H1 (cell line): ENCODE measurements at regions not wholly inside any gene's neighbourhood (a gene's known extent, or its start where the extent isn't known, plus 50 kb on each side); places are given as distances from the start of the nearest gene placed in this dataset.

Source experiments
- CTCF ChIA-PET: fragments of 300-600 bp; sonication (Branson Sonifier 250); formaldehyde crosslinking; loops from one replicate; lab custom pipeline; 2021; ENCODE audit not compliant: partially characterized antibody; lab: Charles Lee
- POLR2A ChIA-PET: fragments of 300-600 bp; sonication (Branson Sonifier 250); formaldehyde crosslinking; loops from one replicate; lab custom pipeline; 2021; ENCODE audit warnings: inconsistent platforms; ENCODE audit not compliant: partially characterized antibody; lab: Charles Lee
- DNase-seq, 2 experiments: peaks; one replicate each; pipeline versions ENCODE4 v3.0.0 to v3.0.0-alpha.2; 2010 to 2022; ENCODE audit warnings: low spot score in 2 of 2, low read depth in 1 of 2, mixed read lengths in 1 of 2
- FAIRE-seq: peaks from 2 replicates; lab custom pipeline; 2011; peaks lifted over from hg19 to GRCh38; lab: Jason Lieb, UNC
- H2AFZ ChIP-seq: 2 replicates; pipeline ENCODE4 v1.8.1; 2012; ENCODE audit warnings: low read length, inconsistent platforms
- H2AK5ac ChIP-seq: 2 replicates; pipeline ENCODE4 v1.6.1; 2013; ENCODE audit warnings: low read depth, low read length
- H2BK120ac ChIP-seq: replicated peaks from 2 replicates; pipeline ENCODE3; 2013; ENCODE audit warnings: low read depth, low read length, inconsistent platforms
- H2BK12ac ChIP-seq: 2 replicates; pipeline ENCODE4 v1.6.1; 2013; ENCODE audit warnings: low read depth, low read length
- H2BK15ac ChIP-seq: 2 replicates; pipeline ENCODE4 v1.6.1; 2013; ENCODE audit warnings: low read length
- H2BK20ac ChIP-seq: 2 replicates; pipeline ENCODE4 v1.6.1; 2013; ENCODE audit warnings: low read length
- H2BK5ac ChIP-seq: 2 replicates; pipeline ENCODE4 v1.6.1; 2013; ENCODE audit warnings: low read depth, low read length
- H3K14ac ChIP-seq: 2 replicates; pipeline ENCODE4 v1.6.1; 2013; ENCODE audit warnings: inconsistent platforms; ENCODE audit not compliant: insufficient read length
- H3K18ac ChIP-seq: 2 replicates; pipeline ENCODE4 v1.6.1; 2013; ENCODE audit warnings: low read length; ENCODE audit errors: extremely low read depth
- H3K23ac ChIP-seq: 2 replicates; pipeline ENCODE4 v1.6.1; 2013; ENCODE audit warnings: inconsistent platforms; ENCODE audit not compliant: insufficient read length
- H3K23me2 ChIP-seq: 2 replicates; pipeline ENCODE4 v1.6.1; 2013; ENCODE audit warnings: low read depth, low read length
- H3K27ac ChIP-seq: 2 replicates; pipeline ENCODE4 v1.6.1; 2011; ENCODE audit warnings: low read depth, low read length, inconsistent platforms
- H3K27me3 ChIP-seq, 4 experiments: replicated peaks in 1 of 4; 1 replicate in 1 of 4; 2 replicates in 3 of 4; pipeline versions ENCODE4 v1.6.1 to v1.8.1; 2011 to 2013; ENCODE audit warnings: low read length in 3 of 4, mild to moderate bottlenecking in 3 of 4, inconsistent platforms in 2 of 4, mixed read lengths in 2 of 4, moderate library complexity in 1 of 4; ENCODE audit not compliant: control insufficient read depth in 3 of 4, insufficient read depth in 3 of 4; ENCODE audit errors: extremely low read depth in 1 of 4
- H3K36me3 ChIP-seq, 4 experiments: 2 replicates each; pipeline versions ENCODE4 v1.6.1 to v1.8.1; 2011 to 2013; ENCODE audit warnings: mild to moderate bottlenecking in 4 of 4, low read length in 3 of 4, moderate library complexity in 2 of 4, control low read depth in 1 of 4, inconsistent platforms in 1 of 4; ENCODE audit not compliant: insufficient read depth in 4 of 4, control insufficient read depth in 2 of 4
- H3K4ac ChIP-seq: replicated peaks from 2 replicates; pipeline ENCODE3; 2013; ENCODE audit warnings: low read length, low read depth, mixed read lengths, inconsistent platforms; ENCODE audit not compliant: insufficient read length
- H3K4me1 ChIP-seq, 4 experiments: replicated peaks in 1 of 4; 1 replicate in 1 of 4; 2 replicates in 3 of 4; pipeline versions ENCODE4 v1.6.1 to v1.8.1; 2011 to 2013; ENCODE audit warnings: low read length in 3 of 4, inconsistent platforms in 2 of 4, mixed read lengths in 1 of 4; ENCODE audit not compliant: insufficient read depth in 4 of 4, control insufficient read depth in 3 of 4
- H3K4me2 ChIP-seq, 2 experiments: 2 replicates each; pipeline versions ENCODE4 v1.6.1 to v1.8.1; 2011 to 2013; ENCODE audit warnings: low read depth in 2 of 2, low read length in 2 of 2, control low read depth in 1 of 2, inconsistent platforms in 1 of 2, mild to moderate bottlenecking in 1 of 2; ENCODE audit not compliant: insufficient read depth in 1 of 2
- H3K4me3 ChIP-seq, 4 experiments: fragments of 200-600, 300-600 bp in 1 of 4; sonication (generic), shearing (Covaris generic), sonication (Bioruptor Twin) in 1 of 4; 2 replicates each; pipeline versions ENCODE4 v1.5.1 to v1.8.1; 2011 to 2016; ENCODE audit warnings: low read length in 4 of 4, low read depth in 3 of 4, control low read depth in 2 of 4, inconsistent platforms in 2 of 4, mild to moderate bottlenecking in 2 of 4, mixed read lengths in 1 of 4, moderate library complexity in 1 of 4; ENCODE audit not compliant: insufficient read depth in 2 of 4; ENCODE audit errors: extremely low read depth in 1 of 4
- H3K56ac ChIP-seq: replicated peaks from 2 replicates; pipeline ENCODE3; 2013; ENCODE audit warnings: low read depth, mild to moderate bottlenecking, mixed read lengths, low read length, inconsistent platforms; ENCODE audit not compliant: insufficient read length
- H3K79me1 ChIP-seq: 2 replicates; pipeline ENCODE4 v1.6.1; 2013; ENCODE audit warnings: low read depth, low read length, control low read depth
- H3K79me2 ChIP-seq, 2 experiments: 2 replicates each; pipeline versions ENCODE4 v1.6.1 to v1.8.1; 2012 to 2013; ENCODE audit warnings: low read length in 2 of 2, mild to moderate bottlenecking in 2 of 2, inconsistent platforms in 1 of 2; ENCODE audit not compliant: insufficient read depth in 2 of 2, control insufficient read depth in 1 of 2
- H3K9ac ChIP-seq, 4 experiments: replicated peaks in 1 of 4; 1 replicate in 1 of 4; 2 replicates in 3 of 4; pipeline versions ENCODE4 v1.6.1 to v1.8.1; 2011 to 2013; ENCODE audit warnings: low read depth in 3 of 4, low read length in 3 of 4, control low read depth in 2 of 4, mild to moderate bottlenecking in 2 of 4, moderate library complexity in 2 of 4, inconsistent platforms in 1 of 4; ENCODE audit errors: extremely low read depth in 1 of 4
- H3K9me3 ChIP-seq, 2 experiments: 2 replicates each; pipeline versions ENCODE4 v1.6.1 to v1.8.1; 2012 to 2013; ENCODE audit warnings: mild to moderate bottlenecking in 2 of 2, moderate library complexity in 2 of 2, control low read depth in 1 of 2, inconsistent platforms in 1 of 2, low read depth in 1 of 2, low read length in 1 of 2, mixed read lengths in 1 of 2; ENCODE audit not compliant: insufficient read depth in 2 of 2
- H4K20me1 ChIP-seq, 2 experiments: replicated peaks in 1 of 2; 2 replicates each; pipeline versions ENCODE3 to v1.8.1; 2011 to 2013; ENCODE audit warnings: inconsistent platforms in 2 of 2, low read length in 2 of 2, mild to moderate bottlenecking in 1 of 2; ENCODE audit not compliant: insufficient read depth in 2 of 2, control insufficient read depth in 1 of 2
- H4K5ac ChIP-seq: 2 replicates; pipeline ENCODE4 v1.6.1; 2013; ENCODE audit warnings: low read length, low read depth, mixed read lengths, inconsistent platforms; ENCODE audit not compliant: insufficient read length
- H4K8ac ChIP-seq: 2 replicates; pipeline ENCODE4 v1.8.0; 2013; ENCODE audit warnings: mild to moderate bottlenecking, moderate library complexity, low read length, inconsistent platforms; ENCODE audit not compliant: insufficient read depth; ENCODE audit errors: extremely low read depth
- H4K91ac ChIP-seq: replicated peaks from 2 replicates; pipeline ENCODE3; 2013; ENCODE audit warnings: low read length, mixed read lengths, inconsistent platforms; ENCODE audit not compliant: insufficient read length
- CBX5 ChIP-seq: fragments of 300-800, 300-1000 bp; sonication (generic); IDR thresholded peaks from 2 replicates; pipeline ENCODE4 v1.7.1; 2016; ENCODE audit warnings: antibody characterized with exemption, low read length, low read depth
- CHD1 ChIP-seq: IDR thresholded peaks from 2 replicates; pipeline ENCODE4 v1.6.1; 2012; ENCODE audit warnings: low read depth, low read length, improper control_type of control experiment
- CREB1 ChIP-seq: IDR thresholded peaks from 2 replicates; pipeline ENCODE4 v1.6.1; 2012; ENCODE audit warnings: inconsistent platforms
- EZH2 ChIP-seq: fragments of 200-600 bp; sonication (generic); IDR thresholded peaks from 2 replicates; pipeline ENCODE4 v1.7.1; 2012; ENCODE audit warnings: low read depth, mild to moderate bottlenecking, moderate library complexity, low read length, inconsistent platforms; ENCODE audit not compliant: severe bottlenecking
- JUN ChIP-seq: IDR thresholded peaks from 2 replicates; pipeline ENCODE4 v1.6.1; 2011; ENCODE audit warnings: low read depth, mild to moderate bottlenecking, improper control_type of control experiment, low read length
- NRF1 ChIP-seq: IDR thresholded peaks from 2 replicates; pipeline ENCODE4 v1.6.1; 2011; ENCODE audit warnings: mild to moderate bottlenecking, low read depth, low read length, improper control_type of control experiment
- POLR2A ChIP-seq, 2 experiments: IDR thresholded peaks; 1 replicate in 1 of 2; 2 replicates in 1 of 2; pipeline ENCODE4 v1.6.1; 2011; ENCODE audit warnings: low read depth in 2 of 2, low read length in 2 of 2, mild to moderate bottlenecking in 2 of 2; ENCODE audit errors: control extremely low read depth in 1 of 2
- RNF2 ChIP-seq: fragments of 200-900, 300-1000 bp; sonication (generic); IDR thresholded peaks from 2 replicates; pipeline ENCODE4 v1.7.1; 2016; ENCODE audit warnings: borderline replicate concordance, low read depth, mild to moderate bottlenecking, antibody characterized with exemption, low read length; ENCODE audit not compliant: poor library complexity, severe bottlenecking; ENCODE audit errors: missing control alignments
- SP4 ChIP-seq: IDR thresholded peaks from 2 replicates; pipeline ENCODE4 v1.6.1; 2012; ENCODE audit warnings: low read length, inconsistent platforms
- TAF1 ChIP-seq: IDR thresholded peaks from 2 replicates; pipeline ENCODE4 v1.6.1; 2011; ENCODE audit warnings: mild to moderate bottlenecking, low read depth, low read length
- WGBS, 2 experiments: shearing (Covaris generic) in 1 of 2; methylation state at CpG; one replicate each; pipeline versions ENCODE4 v1.1.6 to v1.1.7; 2013 to 2015; ENCODE audit warnings: low lambda C conversion rate in 2 of 2, mixed read lengths in 2 of 2, inconsistent platforms in 1 of 2, low coverage in 1 of 2, missing lambda C conversion rate in 1 of 2; ENCODE audit not compliant: insufficient replicate concordance in 2 of 2, insufficient coverage in 1 of 2, insufficient read length in 1 of 2; ENCODE audit errors: extremely low coverage in 1 of 2, missing lambda C conversion rate in 1 of 2; 5-methylcytosine and 5-hydroxymethylcytosine counted together
- TF ChIP-seq, protein P1 (sequence below): IDR thresholded peaks from 2 replicates; pipeline ENCODE4 v1.6.1; 2012; ENCODE audit warnings: inconsistent platforms
- TF ChIP-seq, protein P2 (sequence below): IDR thresholded peaks from 2 replicates; pipeline ENCODE4 v1.6.1; 2011; ENCODE audit warnings: low read depth, mild to moderate bottlenecking, low read length; ENCODE audit not compliant: insufficient read depth
- TF ChIP-seq, protein P3 (sequence below): IDR thresholded peaks from 2 replicates; pipeline ENCODE4 v1.6.1; 2012; ENCODE audit warnings: inconsistent platforms

DNA sequence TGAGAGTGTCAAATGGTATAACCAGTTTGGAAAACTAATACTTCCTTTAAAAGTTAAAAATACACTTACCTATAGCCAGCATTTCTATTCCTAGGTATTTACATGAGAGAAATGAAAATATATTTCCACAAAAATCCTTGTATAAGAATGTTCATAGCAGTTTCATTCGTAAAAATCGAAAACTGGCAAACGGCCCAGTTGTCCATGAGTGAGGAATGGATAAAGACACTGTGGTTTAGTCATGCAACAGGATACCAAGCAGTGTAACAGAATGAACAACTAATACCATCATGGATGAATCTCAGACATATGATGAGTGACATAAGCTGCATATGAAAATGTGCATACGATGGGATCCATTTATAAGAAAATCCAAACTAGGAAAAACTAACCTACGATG is 136.7 kb downstream of the MACROH2A1 start:
- H3K36me3 ChIP-seq, result no peaks in the 10 kb centered on the region
- H3K23me2 ChIP-seq, result no peaks in the 10 kb centered on the region
- DNase-seq, result no peak
- no peak overlapping the region for H3K56ac ChIP-seq
- H2BK5ac ChIP-seq, result no peak overlapping the region
- H2BK12ac ChIP-seq, result no peak overlapping the region
- H3K4me1 ChIP-seq, result no peaks in the 10 kb centered on the region
- no peak overlapping the region for H2BK20ac ChIP-seq
- CTCF ChIA-PET, result interaction anchor here (1.2 kb wide), 1 partner anchor 164 kb away, joined by 3 read pairs; no protein-coding TSS in a partner anchor
- H4K91ac ChIP-seq, result no peak overlapping the region
- POLR2A ChIA-PET, result no interaction called here
- no peak overlapping the region for H2BK15ac ChIP-seq
- H4K8ac ChIP-seq, result no peak overlapping the region
- H2BK120ac ChIP-seq, result no peak overlapping the region
- no peaks in the 10 kb centered on the region for H3K79me1 ChIP-seq
- no peak overlapping the region for H3K18ac ChIP-seq
- no peak overlapping the region for H3K9ac ChIP-seq
- FAIRE-seq, result no peak
- no peak overlapping the region for H3K4me3 ChIP-seq
- H2AFZ ChIP-seq, result no peak overlapping the region
- H3K23ac ChIP-seq, result no peak overlapping the region
- H3K79me2 ChIP-seq, result no peaks in the 10 kb centered on the region
- no peaks in the 10 kb centered on the region for H4K20me1 ChIP-seq
- no peak overlapping the region for H3K4me2 ChIP-seq
- no peak overlapping the region for H3K4ac ChIP-seq
- no peak overlapping the region for H3K27ac ChIP-seq
- H3K9me3 ChIP-seq, result 0 out of 4 replicates have a peak, but pooled peaks cover 0 to 2% of the 10 kb centered on the region in 2 experiments
- no peak overlapping the region for H2AK5ac ChIP-seq
- H3K14ac ChIP-seq, result no peak overlapping the region
- no peak overlapping the region for H4K5ac ChIP-seq
- no peaks in the 10 kb centered on the region for H3K27me3 ChIP-seq
- no peak for TF ChIP-seq POLR2A (IDR thresholded peaks at IDR 0.05; ENCODE audit: control extremely low read depth in 1 of 2, low read depth in 2 of 2, low read length in 2 of 2)
- no peak for TF ChIP-seq CBX5
- TF ChIP-seq JUN, result no peak
- TF ChIP-seq NRF1, result no peak
- TF ChIP-seq, protein P1, sequence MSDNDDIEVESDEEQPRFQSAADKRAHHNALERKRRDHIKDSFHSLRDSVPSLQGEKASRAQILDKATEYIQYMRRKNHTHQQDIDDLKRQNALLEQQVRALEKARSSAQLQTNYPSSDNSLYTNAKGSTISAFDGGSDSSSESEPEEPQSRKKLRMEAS, result no peak
- TF ChIP-seq RNF2, result no peak
- TF ChIP-seq TAF1, result no peak
- TF ChIP-seq, protein P2, sequence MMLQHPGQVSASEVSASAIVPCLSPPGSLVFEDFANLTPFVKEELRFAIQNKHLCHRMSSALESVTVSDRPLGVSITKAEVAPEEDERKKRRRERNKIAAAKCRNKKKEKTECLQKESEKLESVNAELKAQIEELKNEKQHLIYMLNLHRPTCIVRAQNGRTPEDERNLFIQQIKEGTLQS, result no peak
- TF ChIP-seq SP4, result no peak
- no peak for TF ChIP-seq CHD1
- no peak for TF ChIP-seq CREB1
- no peak for TF ChIP-seq EZH2
- TF ChIP-seq, protein P3, sequence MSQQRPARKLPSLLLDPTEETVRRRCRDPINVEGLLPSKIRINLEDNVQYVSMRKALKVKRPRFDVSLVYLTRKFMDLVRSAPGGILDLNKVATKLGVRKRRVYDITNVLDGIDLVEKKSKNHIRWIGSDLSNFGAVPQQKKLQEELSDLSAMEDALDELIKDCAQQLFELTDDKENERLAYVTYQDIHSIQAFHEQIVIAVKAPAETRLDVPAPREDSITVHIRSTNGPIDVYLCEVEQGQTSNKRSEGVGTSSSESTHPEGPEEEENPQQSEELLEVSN, result no peak
- WGBS, 2 experiments, result 97% methylated on average over 5 of the region's 5 CpGs; no CpG with 5 or more reads in 1 of the 2 experiments
